SK-N-SH (cell line): ENCODE measurements at regions not wholly inside any gene's neighbourhood (a gene's known extent, or its start where the extent isn't known, plus 50 kb on each side); places are given as distances from the start of the nearest gene placed in this dataset.

ENCODE experiments used
- CTCF ChIA-PET: fragments of 300-600, 350-600 bp; formaldehyde crosslinking; extraction: SDS; loops from one replicate; lab custom pipeline; 2021; lab: Yijun Ruan, JAX
- POLR2A ChIA-PET: fragments of 350-600 bp; sonication (Branson Sonifier 250); formaldehyde crosslinking; extraction: SDS; loops from one replicate; lab custom pipeline; 2020; ENCODE audit warnings: antibody characterized with exemption, inconsistent platforms; lab: Yijun Ruan, JAX
- DNase-seq: peaks from one replicate; pipeline ENCODE4 v3.0.0; 2012
- H2AFZ ChIP-seq: fragments of 200-600 bp; sonication (generic); 2 replicates; pipeline ENCODE4 v1.8.1; 2016; ENCODE audit warnings: antibody characterized with exemption, mild to moderate bottlenecking, low read depth
- H3F3A ChIP-seq: fragments of 200-600 bp; sonication (generic); replicated peaks from 2 replicates; pipeline ENCODE3; 2016; ENCODE audit warnings: antibody characterized with exemption, mild to moderate bottlenecking; ENCODE audit not compliant: insufficient read depth
- H3K27ac ChIP-seq, 2 experiments: fragments of 200-500 bp in 1 of 2; fragments of 200-600 bp in 1 of 2; sonication (Bioruptor generic) in 1 of 2; sonication (generic), shearing (Covaris generic) in 1 of 2; 2 replicates each; pipeline versions ENCODE4 v1.5.1 to v1.6.1; 2014 to 2016; ENCODE audit warnings: low read depth in 2 of 2, inconsistent platforms in 1 of 2, low read length in 1 of 2, mild to moderate bottlenecking in 1 of 2, mixed read lengths in 1 of 2
- H3K27me3 ChIP-seq: fragments of 200-600 bp; sonication (generic), shearing (Covaris generic); 2 replicates; pipeline ENCODE4 v1.6.1; 2016; ENCODE audit warnings: mixed run types; ENCODE audit not compliant: insufficient read depth
- H3K36me3 ChIP-seq, 2 experiments: fragments of 200-500 bp in 1 of 2; fragments of 200-600 bp in 1 of 2; sonication (Bioruptor generic) in 1 of 2; sonication (generic) in 1 of 2; replicated peaks in 1 of 2; 2 replicates each; pipeline versions ENCODE3 to v1.5.1; 2014 to 2016; ENCODE audit warnings: low read length in 1 of 2, mild to moderate bottlenecking in 1 of 2; ENCODE audit not compliant: insufficient read depth in 2 of 2, control insufficient read depth in 1 of 2
- H3K4me1 ChIP-seq, 2 experiments: fragments of 200-500 bp in 1 of 2; fragments of 200-600 bp in 1 of 2; sonication (Bioruptor generic) in 1 of 2; sonication (generic), shearing (Covaris generic) in 1 of 2; 2 replicates each; pipeline versions ENCODE4 v1.5.1 to v1.6.1; 2014 to 2016; ENCODE audit warnings: low read depth in 1 of 2, low read length in 1 of 2, mixed run types in 1 of 2; ENCODE audit not compliant: insufficient read depth in 2 of 2, control insufficient read depth in 1 of 2
- H3K4me2 ChIP-seq: fragments of 200-600 bp; sonication (generic), shearing (Covaris generic); 2 replicates; pipeline ENCODE4 v1.6.1; 2017; ENCODE audit warnings: mixed run types
- H3K4me3 ChIP-seq, 2 experiments: fragments of 200-500 bp in 1 of 2; fragments of 200-600 bp in 1 of 2; sonication (Bioruptor generic) in 1 of 2; sonication (generic), shearing (Covaris generic) in 1 of 2; 2 replicates each; pipeline versions ENCODE4 v1.5.1 to v1.8.1; 2014 to 2016; ENCODE audit warnings: low read depth in 2 of 2, inconsistent platforms in 1 of 2, low read length in 1 of 2, mild to moderate bottlenecking in 1 of 2, mixed read lengths in 1 of 2, moderate library complexity in 1 of 2
- H3K79me2 ChIP-seq: fragments of 200-600 bp; sonication (generic); 2 replicates; pipeline ENCODE4 v1.8.1; 2017; ENCODE audit warnings: mild to moderate bottlenecking; ENCODE audit not compliant: insufficient read depth
- H3K9ac ChIP-seq: fragments of 200-600 bp; sonication (generic); 2 replicates; pipeline ENCODE4 v1.6.1; 2017; ENCODE audit warnings: mixed run types
- H3K9me2 ChIP-seq: fragments of 200-600 bp; sonication (generic); 2 replicates; pipeline ENCODE4 v1.6.1; 2017; ENCODE audit warnings: mixed run types
- H3K9me3 ChIP-seq: fragments of 200-600 bp; sonication (generic); 2 replicates; pipeline ENCODE4 v1.6.1; 2017; ENCODE audit warnings: mixed run types, mild to moderate bottlenecking, moderate library complexity
- H4K20me1 ChIP-seq: fragments of 200-600 bp; sonication (generic); 2 replicates; pipeline ENCODE4 v1.6.1; 2017; ENCODE audit warnings: mild to moderate bottlenecking, mixed run types; ENCODE audit not compliant: insufficient read depth
- CHD2 ChIP-seq: fragments of 150-350 bp; IDR thresholded peaks from 2 replicates; pipeline ENCODE4 v1.6.1; 2018; ENCODE audit warnings: low read length; ENCODE audit not compliant: partially characterized antibody
- ELF1 ChIP-seq: IDR thresholded peaks from 2 replicates; pipeline ENCODE4 v1.4.0; 2012
- EP300 ChIP-seq, 2 experiments: IDR thresholded peaks; 2 replicates each; pipeline versions ENCODE4 v1.4.0 to v1.6.1; 2012; ENCODE audit warnings: borderline replicate concordance in 1 of 2, low read depth in 1 of 2, low read length in 1 of 2
- FOXM1 ChIP-seq: IDR thresholded peaks from 2 replicates; pipeline ENCODE4 v1.4.0; 2012; ENCODE audit warnings: low read depth, mild to moderate bottlenecking
- GABPA ChIP-seq: IDR thresholded peaks from 2 replicates; pipeline ENCODE4 v1.4.0; 2012; ENCODE audit warnings: low read depth, mild to moderate bottlenecking
- GATA2 ChIP-seq: sonication (generic); formaldehyde crosslinking; IDR thresholded peaks from 2 replicates; pipeline ENCODE4 v1.5.0; 2020; ENCODE audit warnings: mild to moderate bottlenecking, missing genetic modification reagents
- NRF1 ChIP-seq: IDR thresholded peaks from 2 replicates; pipeline ENCODE4 v1.6.1; 2012; ENCODE audit warnings: low read depth, mild to moderate bottlenecking, low read length
- POLR2AphosphoS5 ChIP-seq: IDR thresholded peaks from 2 replicates; pipeline ENCODE4 v1.6.1; 2012; ENCODE audit warnings: low read depth, low read length
- REST ChIP-seq: IDR thresholded peaks from 2 replicates; pipeline ENCODE4 v1.6.1; 2012; ENCODE audit warnings: mild to moderate bottlenecking, low read depth, low read length, moderate library complexity
- RFX5 ChIP-seq: IDR thresholded peaks from 2 replicates; pipeline ENCODE4 v1.6.1; 2012; ENCODE audit warnings: mild to moderate bottlenecking, improper control_type of control experiment, low read length
- SIN3A ChIP-seq: IDR thresholded peaks from 2 replicates; pipeline ENCODE4 v1.6.1; 2012; ENCODE audit warnings: low read depth, mild to moderate bottlenecking, low read length, moderate library complexity, borderline replicate concordance
- SMC3 ChIP-seq: IDR thresholded peaks from 2 replicates; pipeline ENCODE4 v1.6.1; 2012; ENCODE audit warnings: low read depth, low read length, improper control_type of control experiment
- TAF1 ChIP-seq: IDR thresholded peaks from 2 replicates; pipeline ENCODE4 v1.6.1; 2012; ENCODE audit warnings: low read depth, mild to moderate bottlenecking, low read length, moderate library complexity, borderline replicate concordance
- TCF12 ChIP-seq: IDR thresholded peaks from 2 replicates; pipeline ENCODE4 v1.4.0; 2012
- YY1 ChIP-seq: IDR thresholded peaks from 2 replicates; pipeline ENCODE4 v1.4.0; 2012; ENCODE audit warnings: low read depth, mild to moderate bottlenecking
- whole genome bisulfite sequencing: methylation state at CpG from one replicate; pipeline ENCODE4 v1.1.6; 2017; ENCODE audit warnings: low lambda C conversion rate; 5-methylcytosine and 5-hydroxymethylcytosine counted together
- TF ChIP-seq, protein P1 (sequence below): IDR thresholded peaks from 2 replicates; pipeline ENCODE4 v1.4.0; 2012; ENCODE audit warnings: low read depth, borderline replicate concordance
- TF ChIP-seq, protein P2 (sequence below): fragments of 200-600 bp; sonication (generic); IDR thresholded peaks from 2 replicates; pipeline ENCODE4 v1.6.1; 2017; ENCODE audit warnings: antibody characterized with exemption, mild to moderate bottlenecking, moderate library complexity
- TF ChIP-seq, protein P3 (sequence below): fragments of 150-350 bp; IDR thresholded peaks from 2 replicates; pipeline ENCODE4 v1.6.1; 2016; ENCODE audit warnings: mild to moderate bottlenecking, low read depth, low read length

GRCh38 chr15:60083318-60083717 is 79.2 kb downstream of the FOXB1 start:
- DNase-seq, result no peak

DNA sequence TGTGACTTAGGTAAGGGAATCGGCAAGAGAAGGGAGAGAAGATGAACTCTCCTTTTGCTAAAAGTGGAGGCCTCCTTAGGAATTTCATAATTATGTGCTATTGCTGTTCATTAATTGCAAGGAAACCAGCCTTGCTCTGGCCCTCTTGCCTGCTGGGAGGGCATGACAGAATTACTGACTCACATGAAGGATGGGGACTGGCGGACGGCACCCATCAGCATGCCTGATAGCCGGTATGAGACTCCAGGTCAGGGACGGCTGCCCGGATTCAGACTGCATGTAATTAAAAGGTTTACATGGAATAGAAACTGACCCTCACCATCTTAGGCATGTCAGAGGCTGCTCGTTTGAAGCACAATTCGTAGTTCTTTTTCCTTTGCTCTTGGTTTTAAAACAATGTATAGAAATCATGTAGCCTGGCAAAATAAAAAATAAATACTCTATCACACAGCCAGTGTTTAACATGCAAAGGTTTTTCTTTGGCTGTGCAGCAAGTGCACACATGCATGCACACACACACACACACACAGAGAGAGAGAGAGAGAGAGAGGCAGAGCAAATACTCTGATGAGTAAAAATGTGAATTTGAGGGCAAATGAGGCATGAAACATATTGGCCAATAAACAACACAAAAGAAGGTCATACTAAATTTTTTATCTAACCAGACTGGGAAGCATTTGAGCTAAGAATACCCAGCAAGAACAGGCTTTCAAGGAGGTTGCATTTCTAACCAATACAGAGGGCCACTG is 82.7 kb downstream of the FOXB1 start:
- H2AFZ ChIP-seq, result no peak overlapping the region
- no peaks in the 10 kb centered on the region for H3K79me2 ChIP-seq
- no peak overlapping the region for H3K4me3 ChIP-seq
- no peak for DNase-seq
- no peaks in the 10 kb centered on the region for H4K20me1 ChIP-seq
- H3K27me3 ChIP-seq, result peaks cover 22% of the 10 kb centered on the region; the same call in 1 of the 2 replicates
- no peaks in the 10 kb centered on the region for H3F3A ChIP-seq
- 20% methylated on average over 8 of the region's 8 CpGs for WGBS
- no peak overlapping the region for H3K9ac ChIP-seq
- no peaks in the 10 kb centered on the region for H3K36me3 ChIP-seq
- CTCF ChIA-PET, result interaction anchor here (0.6 to 0.7 kb wide), 2 partner anchors 100 to 1126 kb away, joined by 3 read pairs; no protein-coding TSS in a partner anchor
- H3K9me2 ChIP-seq, result no peaks in the 10 kb centered on the region
- POLR2A ChIA-PET, result no interaction called here
- no peak overlapping the region for H3K4me2 ChIP-seq
- H3K27ac ChIP-seq, result no peak overlapping the region
- no peaks in the 10 kb centered on the region for H3K4me1 ChIP-seq
- H3K9me3 ChIP-seq, result no peaks in the 10 kb centered on the region
- TF ChIP-seq, protein P1, sequence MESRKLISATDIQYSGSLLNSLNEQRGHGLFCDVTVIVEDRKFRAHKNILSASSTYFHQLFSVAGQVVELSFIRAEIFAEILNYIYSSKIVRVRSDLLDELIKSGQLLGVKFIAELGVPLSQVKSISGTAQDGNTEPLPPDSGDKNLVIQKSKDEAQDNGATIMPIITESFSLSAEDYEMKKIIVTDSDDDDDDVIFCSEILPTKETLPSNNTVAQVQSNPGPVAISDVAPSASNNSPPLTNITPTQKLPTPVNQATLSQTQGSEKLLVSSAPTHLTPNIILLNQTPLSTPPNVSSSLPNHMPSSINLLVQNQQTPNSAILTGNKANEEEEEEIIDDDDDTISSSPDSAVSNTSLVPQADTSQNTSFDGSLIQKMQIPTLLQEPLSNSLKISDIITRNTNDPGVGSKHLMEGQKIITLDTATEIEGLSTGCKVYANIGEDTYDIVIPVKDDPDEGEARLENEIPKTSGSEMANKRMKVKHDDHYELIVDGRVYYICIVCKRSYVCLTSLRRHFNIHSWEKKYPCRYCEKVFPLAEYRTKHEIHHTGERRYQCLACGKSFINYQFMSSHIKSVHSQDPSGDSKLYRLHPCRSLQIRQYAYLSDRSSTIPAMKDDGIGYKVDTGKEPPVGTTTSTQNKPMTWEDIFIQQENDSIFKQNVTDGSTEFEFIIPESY, result no peak
- TF ChIP-seq NRF1, result no peak
- no peak for TF ChIP-seq SIN3A
- TF ChIP-seq YY1, result no peak
- no peak for TF ChIP-seq REST
- no peak for TF ChIP-seq ELF1
- TF ChIP-seq TCF12, result no peak
- no peak for TF ChIP-seq EP300 (IDR thresholded peaks at IDR 0.05; ENCODE audit: borderline replicate concordance in 1 of 2, low read depth in 1 of 2, low read length in 1 of 2)
- TF ChIP-seq, protein P2, sequence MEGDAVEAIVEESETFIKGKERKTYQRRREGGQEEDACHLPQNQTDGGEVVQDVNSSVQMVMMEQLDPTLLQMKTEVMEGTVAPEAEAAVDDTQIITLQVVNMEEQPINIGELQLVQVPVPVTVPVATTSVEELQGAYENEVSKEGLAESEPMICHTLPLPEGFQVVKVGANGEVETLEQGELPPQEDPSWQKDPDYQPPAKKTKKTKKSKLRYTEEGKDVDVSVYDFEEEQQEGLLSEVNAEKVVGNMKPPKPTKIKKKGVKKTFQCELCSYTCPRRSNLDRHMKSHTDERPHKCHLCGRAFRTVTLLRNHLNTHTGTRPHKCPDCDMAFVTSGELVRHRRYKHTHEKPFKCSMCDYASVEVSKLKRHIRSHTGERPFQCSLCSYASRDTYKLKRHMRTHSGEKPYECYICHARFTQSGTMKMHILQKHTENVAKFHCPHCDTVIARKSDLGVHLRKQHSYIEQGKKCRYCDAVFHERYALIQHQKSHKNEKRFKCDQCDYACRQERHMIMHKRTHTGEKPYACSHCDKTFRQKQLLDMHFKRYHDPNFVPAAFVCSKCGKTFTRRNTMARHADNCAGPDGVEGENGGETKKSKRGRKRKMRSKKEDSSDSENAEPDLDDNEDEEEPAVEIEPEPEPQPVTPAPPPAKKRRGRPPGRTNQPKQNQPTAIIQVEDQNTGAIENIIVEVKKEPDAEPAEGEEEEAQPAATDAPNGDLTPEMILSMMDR, result no peak
- TF ChIP-seq, protein P3, sequence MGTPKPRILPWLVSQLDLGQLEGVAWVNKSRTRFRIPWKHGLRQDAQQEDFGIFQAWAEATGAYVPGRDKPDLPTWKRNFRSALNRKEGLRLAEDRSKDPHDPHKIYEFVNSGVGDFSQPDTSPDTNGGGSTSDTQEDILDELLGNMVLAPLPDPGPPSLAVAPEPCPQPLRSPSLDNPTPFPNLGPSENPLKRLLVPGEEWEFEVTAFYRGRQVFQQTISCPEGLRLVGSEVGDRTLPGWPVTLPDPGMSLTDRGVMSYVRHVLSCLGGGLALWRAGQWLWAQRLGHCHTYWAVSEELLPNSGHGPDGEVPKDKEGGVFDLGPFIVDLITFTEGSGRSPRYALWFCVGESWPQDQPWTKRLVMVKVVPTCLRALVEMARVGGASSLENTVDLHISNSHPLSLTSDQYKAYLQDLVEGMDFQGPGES, result no peak
- no peak for TF ChIP-seq RFX5
- TF ChIP-seq FOXM1, result no peak

More at GRCh38 chr15:60083318-60083717, 79.2 kb downstream of the FOXB1 start:
- Histone ChIP-seq H3K27ac (no peak overlapping the region), H3K9ac (no peak overlapping the region), H3K9me2 (no peaks in the 10 kb centered on the region), H3K4me3 (no peak overlapping the region), H3K4me1 (no peaks in the 10 kb centered on the region), H3K9me3 (no peaks in the 10 kb centered on the region), H2AFZ (no peak overlapping the region), H3K27me3 (peaks cover 13% of the 10 kb centered on the region; the same call in 1 of the 2 replicates), H3K36me3 (no peaks in the 10 kb centered on the region), H3K4me2 (no peak overlapping the region), H3F3A (no peaks in the 10 kb centered on the region), H3K79me2 (no peaks in the 10 kb centered on the region), H4K20me1 (no peaks in the 10 kb centered on the region)
- CTCF ChIA-PET, result no interaction called here
- POLR2A ChIA-PET, result no interaction called here
- WGBS, result 17% methylated on average over 3 of the region's 3 CpGs
- no peak for TF ChIP-seq TAF1
- TF ChIP-seq GABPA, result no peak
- TF ChIP-seq POLR2AphosphoS5, result no peak
- TF ChIP-seq CHD2, result no peak
- TF ChIP-seq GATA2 (CRISPR knock-in tag), result no peak
- TF ChIP-seq, protein P3, result no peak
- no peak for TF ChIP-seq SMC3
